ENCODE measurements at regions not wholly inside any gene's neighbourhood (a gene's known extent, or its start where the extent isn't known, plus 50 kb on each side); places are given as distances from the start of the nearest gene placed in this dataset.
"Not testable (repeated sequence)": the region's sequence is repeated elsewhere in the genome, so short reads cannot be mapped to it uniquely, and the experiment has no call there.

GRCh38 chr3:125715651-125716050, 120.4 kb upstream of the OSBPL11 start (continued):
- TF ChIP-seq EZH2 (IDR thresholded peaks at IDR 0.05; ENCODE audit: borderline replicate concordance, control insufficient read depth, low read depth, low read length) (no peak), SUZ12 (IDR thresholded peaks at IDR 0.05; ENCODE audit: unreplicated experiment) (no peak), MXI1 (IDR thresholded peaks at IDR 0.05; ENCODE audit: low read depth, low read length) (no peak), CHD1 (IDR thresholded peaks at IDR 0.05; ENCODE audit: low read depth, low read length) (no peak), E2F8 (IDR thresholded peaks at IDR 0.05; ENCODE audit: low read depth, partially characterized antibody) (no peak), HDAC2 (IDR thresholded peaks at IDR 0.05) (no peak), ATF3 (IDR thresholded peaks at IDR 0.05; ENCODE audit: borderline replicate concordance, extremely low read depth, low read depth, low read length) (no peak), NBN (IDR thresholded peaks at IDR 0.05) (no peak), GABPA (IDR thresholded peaks at IDR 0.05; ENCODE audit: low read depth) (no peak), ASH2L (IDR thresholded peaks at IDR 0.05; ENCODE audit: borderline replicate concordance, low read depth) (no peak)

- in situ Hi-C loops (cut with MboI); H3K4me2 ChIP-seq (ENCODE audit: control insufficient read depth, insufficient read depth); H3K27ac ChIP-seq (ENCODE audit: control insufficient read depth, insufficient read depth); ATAC-seq; RAD21 ChIA-PET (ENCODE audit: unreplicated experiment); intact Hi-C loops (cut with micrococcal nuclease; ENCODE audit: unreplicated experiment); SMC1A ChIA-PET (ENCODE audit: uncharacterized antibody, unreplicated experiment); DNase-seq (ENCODE audit: low read depth, low spot score); H3K4me3 ChIP-seq; H3K27me3 ChIP-seq (replicated peaks in 1 of 2; ENCODE audit: control insufficient read depth in 2 of 2, insufficient read depth in 2 of 2, low read length in 1 of 2); CTCF ChIA-PET; H3K79me2 ChIP-seq (ENCODE audit: control insufficient read depth, insufficient read depth, low read length); H4K20me1 ChIP-seq (ENCODE audit: control insufficient read depth, insufficient read depth); POLR2A ChIA-PET; H2AFZ ChIP-seq (ENCODE audit: control insufficient read depth, low read depth, low read length); BruUV-seq (replicated peaks); H3K36me3 ChIP-seq (ENCODE audit: control insufficient read depth in 2 of 2, insufficient read depth in 2 of 2, low read length in 1 of 2); H3K9ac ChIP-seq (ENCODE audit: control insufficient read depth, insufficient read depth, low read length); H3K4me1 ChIP-seq (ENCODE audit: control insufficient read depth, insufficient read depth, low read length); FAIRE-seq; H3K9me3 ChIP-seq (replicated peaks; ENCODE audit: control insufficient read depth, insufficient read depth, low read length): not testable (repeated sequence)
- WGBS (ENCODE audit: insufficient coverage, insufficient replicate concordance, low lambda C conversion rate, missing lambda C conversion rate), result 26% methylated on average over 11 of the region's 11 CpGs
Observed at GRCh38 chr3:125732151-125732550, 136.9 kb upstream of the OSBPL11 start.

DNA sequence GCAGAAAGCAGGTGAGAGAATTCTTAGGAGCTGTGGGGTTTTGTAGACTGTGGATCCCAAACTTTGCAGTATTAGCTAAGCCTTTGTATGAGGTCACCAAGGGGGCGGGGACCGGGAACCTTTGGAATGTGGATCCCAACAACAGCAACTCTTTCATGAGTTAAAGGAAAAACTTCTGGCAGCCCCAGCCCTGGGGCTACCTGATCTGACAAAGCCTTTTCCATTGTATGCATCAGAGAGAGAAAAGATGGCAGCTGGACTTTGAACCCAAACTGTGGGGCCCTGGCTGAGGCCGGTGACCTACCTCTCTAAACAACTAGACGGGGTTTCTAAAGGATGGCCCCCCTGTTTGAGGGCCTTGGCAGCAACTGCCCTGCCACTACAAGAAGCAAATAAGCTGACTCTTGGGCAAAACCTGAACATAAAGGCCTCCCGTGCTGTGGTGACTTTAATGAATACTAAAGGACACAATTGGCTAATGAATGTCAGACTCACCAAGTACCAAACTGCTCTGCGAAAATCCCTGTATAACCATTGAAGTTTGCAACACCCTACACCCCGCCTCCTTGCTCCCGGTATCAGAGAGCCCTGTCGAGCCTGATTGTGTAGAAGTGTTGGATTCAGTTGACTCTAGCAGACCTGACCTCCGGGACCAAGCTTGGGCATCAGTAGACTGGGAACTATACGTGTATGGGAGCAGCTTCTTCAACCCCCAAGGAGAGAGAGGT, 146.9 kb upstream of the OSBPL11 start:
- H3K4me1 ChIP-seq (ENCODE audit: control insufficient read depth, insufficient read depth, low read length); ATAC-seq; POLR2A ChIA-PET; DNase-seq (ENCODE audit: low read depth, low spot score); SMC1A ChIA-PET (ENCODE audit: uncharacterized antibody, unreplicated experiment); H3K9me3 ChIP-seq (replicated peaks; ENCODE audit: control insufficient read depth, insufficient read depth, low read length); H3K9ac ChIP-seq (ENCODE audit: control insufficient read depth, insufficient read depth, low read length); H3K4me2 ChIP-seq (ENCODE audit: control insufficient read depth, insufficient read depth); H4K20me1 ChIP-seq (ENCODE audit: control insufficient read depth, insufficient read depth); H3K27ac ChIP-seq (ENCODE audit: control insufficient read depth, insufficient read depth); H3K79me2 ChIP-seq (ENCODE audit: control insufficient read depth, insufficient read depth, low read length); FAIRE-seq; H3K27me3 ChIP-seq (replicated peaks in 1 of 2; ENCODE audit: control insufficient read depth in 2 of 2, insufficient read depth in 2 of 2, low read length in 1 of 2); H2AFZ ChIP-seq (ENCODE audit: control insufficient read depth, low read depth, low read length); CTCF ChIA-PET; in situ Hi-C loops (cut with MboI); H3K4me3 ChIP-seq; H3K36me3 ChIP-seq (ENCODE audit: control insufficient read depth in 2 of 2, insufficient read depth in 2 of 2, low read length in 1 of 2); RAD21 ChIA-PET (ENCODE audit: unreplicated experiment); BruUV-seq (replicated peaks): not testable (repeated sequence)
- intact Hi-C loops (cut with micrococcal nuclease; ENCODE audit: unreplicated experiment), result loop anchor here (10.0 kb wide), 1 partner anchor 173 kb away; no protein-coding TSS in a partner anchor
- 70% methylated on average over 11 of the region's 11 CpGs for WGBS (ENCODE audit: insufficient coverage, insufficient replicate concordance, low lambda C conversion rate, missing lambda C conversion rate)

Measured in GM12878 (cell line).